HG02938 (cell line): ENCODE measurements at regions not wholly inside any gene's neighbourhood (a gene's known extent, or its start where the extent isn't known, plus 50 kb on each side); places are given as distances from the start of the nearest gene placed in this dataset.
"Not testable (repeated sequence)": the region's sequence is repeated elsewhere in the genome, so short reads cannot be mapped to it uniquely, and the experiment has no call there.

Experiments used
- ATAC-seq: cut with Tn5 transposase; IDR thresholded peaks from one replicate; pipeline ENCODE4 v1.9.1; 2021; ENCODE audit warnings: mild to moderate bottlenecking, moderate library complexity; ENCODE audit not compliant: unreplicated experiment

DNA sequence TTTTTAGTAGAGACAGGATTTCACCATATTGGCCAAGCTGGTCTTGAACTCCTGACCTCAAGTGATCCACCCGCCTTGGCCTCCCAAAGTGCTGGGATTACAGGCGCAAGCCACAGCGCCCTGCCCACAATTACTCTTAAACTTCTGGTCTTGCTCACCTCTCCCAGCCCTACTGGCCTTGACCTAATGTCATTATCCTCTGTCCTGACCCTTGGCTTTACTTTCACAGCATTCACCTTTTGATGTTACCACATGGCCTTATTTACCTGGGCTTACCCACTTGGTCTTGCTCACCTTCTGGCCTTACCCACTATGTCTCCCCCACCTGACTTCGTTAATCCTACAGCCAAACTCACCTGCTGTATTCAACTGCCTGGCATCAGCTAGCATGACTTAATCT lies 105.9 kb downstream of the IL12A start:
- ATAC-seq, result no peak

- ATAC-seq, result no peak
Measured at GRCh38 chr3:160097478-160097877, 108.8 kb downstream of the IL12A start.

GRCh38 chr3:160098261-160098908 lies 109.8 kb downstream of the IL12A start:
- ATAC-seq, result no peak

DNA sequence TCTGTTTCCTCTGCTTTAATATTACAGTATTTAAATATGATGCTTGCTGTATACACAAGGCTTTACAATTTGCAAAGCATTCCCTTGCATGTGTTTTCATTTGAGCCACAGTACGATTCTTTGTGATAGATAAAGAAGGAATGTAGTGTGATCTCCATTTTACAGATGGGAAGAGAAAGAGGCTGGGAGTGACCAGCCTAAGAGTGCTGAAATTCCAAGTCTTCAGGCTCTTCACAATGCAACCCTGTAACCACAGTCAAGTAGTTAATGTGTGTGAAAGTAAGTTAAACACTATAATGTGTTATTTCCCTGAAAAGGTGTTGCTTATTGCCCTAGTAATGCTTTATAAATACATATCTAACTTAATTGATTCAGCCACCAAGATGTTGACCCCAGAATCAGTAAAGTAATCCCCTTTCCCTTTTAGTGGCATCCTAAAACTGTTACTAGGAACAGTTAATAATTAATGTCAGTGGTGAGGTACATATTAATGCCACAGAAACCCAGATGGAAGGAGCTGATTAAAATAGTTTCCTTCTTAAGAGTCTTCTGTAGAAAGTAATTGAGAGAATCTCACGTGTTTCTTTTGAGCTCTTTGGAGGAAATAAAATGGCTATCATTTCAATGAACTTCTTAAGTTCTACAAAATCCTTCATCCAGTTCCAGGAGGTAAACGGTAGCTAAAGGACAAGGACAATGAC lies 110.4 kb downstream of the IL12A start:
- ATAC-seq, result no peak

DNA sequence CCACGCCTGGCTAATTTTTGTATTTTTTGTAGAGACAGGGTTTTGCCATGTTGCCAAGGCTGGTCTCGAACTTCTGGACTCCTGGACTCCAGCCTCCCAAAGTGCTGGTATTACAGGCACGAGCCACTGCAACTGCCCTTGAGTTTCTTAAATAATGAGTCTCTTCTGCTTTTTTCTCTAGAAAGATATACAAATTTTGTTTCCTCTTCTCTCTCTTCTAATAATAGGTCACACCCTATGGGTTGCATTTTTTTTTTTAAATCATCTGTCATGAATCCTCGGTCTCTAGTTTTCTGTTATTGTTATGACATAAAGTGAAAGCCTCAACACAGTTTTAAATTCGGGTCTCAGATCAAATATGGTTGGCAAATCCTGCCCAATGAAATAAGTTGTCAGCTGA lies 111.2 kb downstream of the IL12A start:
- ATAC-seq, result peak; percentile 67

DNA sequence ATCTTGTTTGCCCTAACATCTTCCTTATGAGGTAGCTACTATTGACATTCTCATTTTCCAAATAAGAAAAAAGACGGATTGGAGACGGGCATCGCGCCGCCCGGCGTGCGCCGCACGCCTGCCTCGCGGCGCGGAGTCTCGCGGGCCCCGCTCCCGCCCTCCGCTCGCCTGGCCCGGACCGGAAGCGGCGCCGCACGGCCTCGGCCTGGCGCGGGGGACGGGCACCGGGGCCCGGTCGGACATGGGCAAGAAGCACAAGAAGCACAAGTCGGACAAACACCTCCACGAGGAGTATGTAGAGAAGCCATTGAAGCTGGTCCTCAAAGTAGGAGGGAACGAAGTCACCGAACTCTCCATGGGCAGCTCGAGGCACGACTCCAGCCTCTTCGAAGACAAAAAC lies 112.0 kb downstream of the IL12A start:
- ATAC-seq, result no peak

GRCh38 chr3:160102001-160102400 lies 113.4 kb downstream of the IL12A start:
- not testable (repeated sequence) for ATAC-seq

DNA sequence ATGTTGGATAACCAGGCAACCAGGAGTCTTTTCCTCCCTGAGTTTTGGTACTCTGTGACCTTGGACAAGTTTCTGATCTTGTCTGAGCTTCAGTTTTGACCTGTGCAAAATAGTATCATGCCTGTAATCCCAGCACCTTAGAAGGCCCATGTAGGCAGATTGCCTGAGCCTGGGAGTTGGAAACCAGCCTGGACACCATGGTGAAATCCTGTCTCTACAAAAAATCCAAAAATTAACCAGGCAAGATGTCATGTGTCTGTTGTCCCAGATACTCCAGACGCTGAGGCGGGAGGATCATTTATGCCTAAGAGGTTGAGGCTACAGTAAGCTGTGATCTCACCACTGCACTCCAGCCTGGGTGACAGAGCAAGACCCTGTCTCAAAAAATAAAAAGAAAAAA lies 114.8 kb downstream of the IL12A start:
- ATAC-seq, result no peak

GRCh38 chr3:160105907-160106584 lies 117.4 kb downstream of the IL12A start:
- no peak for ATAC-seq

DNA sequence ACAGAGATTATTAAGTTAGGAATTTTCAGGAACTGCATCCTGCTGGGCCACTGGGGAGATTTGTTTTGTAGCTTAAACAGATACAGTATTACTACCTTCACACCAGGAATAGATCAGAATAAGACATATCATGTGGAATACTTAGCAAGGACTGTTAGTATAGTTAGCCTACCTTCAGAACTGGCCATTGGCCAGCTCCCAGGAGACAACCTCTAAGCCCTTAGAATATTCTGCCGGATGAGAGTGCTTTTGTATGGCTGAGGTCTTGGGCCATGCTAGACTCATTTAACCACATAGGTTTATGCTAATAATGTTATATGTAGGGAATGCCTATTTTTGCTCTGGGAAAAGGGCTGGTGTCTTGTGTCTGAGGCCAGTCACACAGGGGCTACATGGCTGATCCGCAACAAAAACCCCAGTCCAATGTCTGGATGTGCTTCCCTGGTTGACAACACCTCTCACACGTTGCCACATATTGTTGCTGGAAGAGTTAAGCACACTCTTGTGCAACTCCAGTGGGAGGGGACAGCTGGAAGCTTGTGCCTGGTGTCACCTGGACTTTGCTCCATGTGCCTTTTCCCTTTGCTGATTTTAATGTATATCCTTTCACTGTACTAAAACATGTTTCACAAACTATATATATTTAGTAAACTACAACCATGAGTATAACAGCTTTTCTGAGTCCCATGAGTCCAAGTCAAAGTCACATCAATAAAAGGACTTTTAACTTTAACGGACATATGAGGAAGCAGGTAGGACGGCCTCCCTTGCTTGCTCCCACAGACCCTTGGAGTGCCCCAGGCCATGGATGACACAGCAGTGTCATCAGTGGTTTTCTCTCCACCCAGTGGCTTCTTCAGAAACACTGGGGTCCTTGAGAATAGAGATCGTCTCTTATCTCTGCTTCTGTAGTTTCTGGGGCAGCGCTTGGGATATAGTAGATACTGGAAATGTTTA lies 118.0 kb upstream of the C3orf80 start:
- ATAC-seq, result no peak

GRCh38 chr3:160108362-160108761 lies 116.9 kb upstream of the C3orf80 start:
- no peak for ATAC-seq

- no peak for ATAC-seq
Measured at GRCh38 chr3:160112481-160112880, 112.7 kb upstream of the C3orf80 start.

DNA sequence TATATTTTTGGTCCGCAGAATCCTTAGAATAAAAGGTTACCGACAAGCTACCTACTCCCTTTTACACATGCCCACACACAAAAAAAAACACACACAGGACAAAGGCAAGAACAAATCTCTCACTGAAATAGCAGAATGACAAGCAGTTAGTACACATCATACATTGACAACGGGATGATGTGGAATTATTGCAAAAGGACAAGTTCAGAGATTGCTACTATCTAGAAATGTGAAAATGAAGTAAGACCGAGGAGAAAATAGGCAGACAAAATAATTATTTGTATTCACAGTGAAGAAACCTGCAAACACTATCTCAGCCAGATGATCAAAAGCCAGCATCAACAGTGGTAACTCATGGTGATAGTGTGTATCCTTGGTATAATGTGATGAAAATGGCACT lies 112.2 kb upstream of the C3orf80 start:
- no peak for ATAC-seq

DNA sequence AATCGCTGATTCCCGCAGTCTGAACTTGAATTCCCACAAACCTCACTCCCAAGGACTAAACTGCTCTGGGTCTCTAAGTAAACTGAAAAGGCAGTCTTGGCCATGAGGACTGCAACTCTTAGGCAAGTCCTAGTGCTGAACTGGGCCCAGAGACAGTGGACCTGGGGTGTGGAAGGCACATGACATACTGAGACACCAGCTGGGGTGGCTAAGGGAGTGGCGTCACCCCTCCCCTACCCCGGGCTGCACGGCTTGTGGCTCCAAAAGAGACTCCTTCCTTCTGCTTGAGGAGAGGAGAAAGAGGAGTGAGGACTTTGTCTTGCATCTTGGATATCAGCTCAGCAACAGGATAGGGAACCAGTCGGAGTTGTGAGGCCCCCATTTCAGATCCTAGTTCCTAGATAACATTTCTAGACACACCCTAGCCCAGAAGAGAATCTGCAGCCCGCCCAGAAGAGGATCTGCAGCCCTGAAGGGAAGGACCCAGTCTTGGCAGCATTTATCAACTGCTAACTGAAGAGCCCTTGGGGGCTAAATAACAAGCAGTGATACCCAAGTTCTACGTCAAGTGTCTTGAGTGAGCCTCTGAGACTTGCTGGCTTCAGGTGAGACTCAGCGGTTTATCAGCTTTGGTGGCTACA lies 110.7 kb upstream of the C3orf80 start:
- ATAC-seq, result no peak

GRCh38 chr3:160115387-160115786 lies 109.8 kb upstream of the C3orf80 start:
- no peak for ATAC-seq

- no peak for ATAC-seq
Measured at GRCh38 chr3:160124224-160124623, 101.0 kb upstream of the C3orf80 start.

GRCh38 chr3:160125258-160125657 lies 100.0 kb upstream of the C3orf80 start:
- no peak for ATAC-seq

DNA sequence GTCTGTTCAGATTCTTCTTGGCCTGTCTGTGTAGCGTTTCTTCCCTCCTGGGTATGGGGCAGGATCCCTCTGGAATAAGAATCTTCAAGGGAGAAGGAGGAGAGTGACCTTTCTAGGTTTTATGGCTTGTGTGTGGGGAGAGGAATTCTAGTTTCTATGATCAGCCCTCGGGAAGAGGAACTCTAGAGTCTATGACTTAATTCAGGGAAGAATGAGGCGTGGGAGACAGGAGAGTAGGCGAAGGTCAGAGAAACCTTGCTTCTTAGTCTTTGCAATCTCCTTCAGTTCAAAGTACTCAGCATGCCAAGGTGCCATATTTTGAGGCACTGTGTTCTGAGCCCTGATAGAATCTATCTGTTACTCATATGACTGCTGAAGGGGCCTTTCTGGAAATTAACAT lies 99.2 kb upstream of the C3orf80 start:
- no peak for ATAC-seq

GRCh38 chr3:160126761-160127160 lies 98.5 kb upstream of the C3orf80 start:
- no peak for ATAC-seq

DNA sequence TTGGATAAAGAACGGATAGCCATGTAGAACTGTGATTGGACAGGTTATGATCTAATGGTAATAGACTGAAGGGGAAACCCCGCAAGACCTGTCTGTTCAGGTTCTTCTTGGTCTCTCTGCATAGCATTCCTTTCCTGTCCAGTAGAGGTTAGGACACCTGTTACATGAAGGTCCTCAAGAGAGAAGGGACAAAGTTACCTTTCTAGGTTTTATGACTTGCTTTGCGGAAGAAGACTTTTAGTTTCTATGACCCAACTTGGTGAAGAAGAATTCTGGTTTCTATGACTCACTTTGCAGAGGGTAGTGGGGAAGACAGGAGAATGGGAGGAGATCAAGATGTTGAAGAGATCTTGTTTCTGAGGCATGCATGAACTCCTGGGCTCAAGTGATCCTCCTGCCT lies 97.9 kb upstream of the C3orf80 start:
- no peak for ATAC-seq

DNA sequence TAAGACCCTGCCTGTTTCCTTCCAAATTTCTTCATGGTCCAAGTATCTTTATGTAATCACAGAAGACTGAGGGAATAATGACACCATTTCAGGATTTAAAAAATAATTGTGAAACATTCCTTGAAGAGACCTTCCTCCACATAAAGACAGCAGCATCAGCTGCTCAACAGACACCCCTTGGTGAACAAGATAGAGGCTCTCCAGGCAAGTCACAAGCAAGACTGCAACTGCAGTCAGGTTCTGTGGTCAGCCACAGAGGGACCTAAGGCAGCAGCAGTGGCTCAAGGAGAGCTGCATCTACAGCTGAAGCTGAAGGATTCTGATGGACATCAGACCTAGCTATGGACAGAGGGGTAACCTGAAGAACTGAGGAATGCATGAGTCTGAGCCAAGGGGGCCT lies 97.2 kb upstream of the C3orf80 start:
- no peak for ATAC-seq
